ENCODE measurements at regions not wholly inside any gene's neighbourhood (a gene's known extent, or its start where the extent isn't known, plus 50 kb on each side); places are given as distances from the start of the nearest gene placed in this dataset.

DNA sequence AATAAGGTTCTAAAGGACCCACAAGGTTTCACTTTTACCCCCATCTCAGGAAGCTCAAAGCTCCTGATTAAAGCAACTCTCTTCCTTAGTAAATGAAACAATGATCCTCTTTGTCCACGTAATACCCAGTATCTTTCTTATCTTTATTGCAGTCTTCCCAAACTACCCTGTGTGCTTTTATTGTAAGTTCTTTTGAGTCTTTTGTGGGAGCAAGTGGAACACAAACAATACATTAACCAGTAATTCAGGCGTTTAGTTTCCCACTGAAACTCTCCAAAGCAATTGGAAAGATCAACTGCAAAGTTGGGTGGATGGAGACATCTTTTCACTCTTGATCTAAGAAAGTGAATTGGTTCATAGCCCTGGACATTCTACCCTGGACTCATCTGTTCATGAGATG is 240.0 kb downstream of the ZNF621 start:
- no peak for TF ChIP-seq ATF7 (IDR thresholded peaks at IDR 0.05)
- TF ChIP-seq ELF1 (tag; IDR thresholded peaks at IDR 0.05), result no peak
- TF ChIP-seq, protein P1, sequence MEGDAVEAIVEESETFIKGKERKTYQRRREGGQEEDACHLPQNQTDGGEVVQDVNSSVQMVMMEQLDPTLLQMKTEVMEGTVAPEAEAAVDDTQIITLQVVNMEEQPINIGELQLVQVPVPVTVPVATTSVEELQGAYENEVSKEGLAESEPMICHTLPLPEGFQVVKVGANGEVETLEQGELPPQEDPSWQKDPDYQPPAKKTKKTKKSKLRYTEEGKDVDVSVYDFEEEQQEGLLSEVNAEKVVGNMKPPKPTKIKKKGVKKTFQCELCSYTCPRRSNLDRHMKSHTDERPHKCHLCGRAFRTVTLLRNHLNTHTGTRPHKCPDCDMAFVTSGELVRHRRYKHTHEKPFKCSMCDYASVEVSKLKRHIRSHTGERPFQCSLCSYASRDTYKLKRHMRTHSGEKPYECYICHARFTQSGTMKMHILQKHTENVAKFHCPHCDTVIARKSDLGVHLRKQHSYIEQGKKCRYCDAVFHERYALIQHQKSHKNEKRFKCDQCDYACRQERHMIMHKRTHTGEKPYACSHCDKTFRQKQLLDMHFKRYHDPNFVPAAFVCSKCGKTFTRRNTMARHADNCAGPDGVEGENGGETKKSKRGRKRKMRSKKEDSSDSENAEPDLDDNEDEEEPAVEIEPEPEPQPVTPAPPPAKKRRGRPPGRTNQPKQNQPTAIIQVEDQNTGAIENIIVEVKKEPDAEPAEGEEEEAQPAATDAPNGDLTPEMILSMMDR (IDR thresholded peaks at IDR 0.05 in 2 of 3, conservative IDR thresholded peaks at IDR 0.05 in 1 of 3; ENCODE audit: insufficient read depth in 2 of 3, low read depth in 1 of 3, low read length in 3 of 3), result no peak
